GM18858 (cell line): ENCODE measurements at regions not wholly inside any gene's neighbourhood (a gene's known extent, or its start where the extent isn't known, plus 50 kb on each side); places are given as distances from the start of the nearest gene placed in this dataset.

Experiments
- ATAC-seq: cut with Tn5 transposase; IDR thresholded peaks from one replicate; pipeline ENCODE4 v1.9.1; 2021; ENCODE audit not compliant: unreplicated experiment

DNA sequence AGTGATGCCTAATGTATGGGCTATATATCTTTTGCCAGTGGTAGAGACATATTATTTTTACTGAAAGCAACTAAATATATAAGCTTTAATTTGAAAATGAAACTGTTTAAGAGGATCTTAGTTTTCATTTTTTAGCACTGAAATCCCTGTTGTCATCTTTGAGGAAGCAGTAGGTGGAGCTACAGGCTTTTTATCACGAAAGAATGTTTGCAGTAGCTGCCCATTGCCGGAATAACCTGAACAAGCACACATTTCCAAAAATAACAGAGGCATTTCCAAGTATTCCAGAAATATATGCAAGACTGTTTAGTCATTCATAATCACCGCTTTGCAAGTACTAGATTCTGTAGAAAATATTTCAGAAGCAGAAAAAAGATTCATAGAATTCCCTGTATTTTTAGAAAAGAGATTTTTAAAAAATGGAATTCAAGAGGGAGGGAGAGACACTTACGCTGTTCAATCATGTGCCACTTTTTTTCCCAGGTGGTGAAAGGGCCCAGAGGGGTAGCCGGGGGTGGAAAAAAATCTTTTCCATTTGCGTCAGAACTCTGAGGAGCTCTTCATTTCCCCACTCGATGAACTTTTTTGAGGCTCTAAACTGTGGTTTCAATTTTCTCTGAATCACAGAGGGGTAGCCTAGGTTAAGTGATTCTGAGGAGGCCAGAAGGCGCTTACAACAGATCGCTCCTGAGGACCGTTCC is 142.5 kb upstream of the FERMT1 start:
- ATAC-seq: no peak

DNA sequence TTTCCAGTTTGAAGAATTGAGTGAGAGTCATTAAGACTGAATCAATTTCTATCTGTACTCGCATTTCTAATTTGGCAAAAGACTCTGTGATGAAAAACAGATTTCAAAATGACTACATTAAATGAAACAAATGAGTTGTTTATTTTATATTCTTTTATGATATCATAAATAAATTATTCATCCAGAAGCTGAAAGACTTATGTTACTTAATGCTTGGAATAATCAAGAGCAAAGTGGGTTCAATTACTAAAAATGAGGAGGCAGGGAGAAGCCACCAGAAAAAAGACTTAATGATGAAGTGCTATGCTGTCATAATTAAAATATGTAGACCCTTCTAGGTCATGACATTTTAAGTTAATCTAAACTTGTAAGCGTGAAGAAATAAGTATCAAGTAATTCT is 130.6 kb upstream of the FERMT1 start:
- no peak for ATAC-seq

- no peak for ATAC-seq
Measured at GRCh38 chr20:6245436-6245835, 122.6 kb upstream of the FERMT1 start.

DNA sequence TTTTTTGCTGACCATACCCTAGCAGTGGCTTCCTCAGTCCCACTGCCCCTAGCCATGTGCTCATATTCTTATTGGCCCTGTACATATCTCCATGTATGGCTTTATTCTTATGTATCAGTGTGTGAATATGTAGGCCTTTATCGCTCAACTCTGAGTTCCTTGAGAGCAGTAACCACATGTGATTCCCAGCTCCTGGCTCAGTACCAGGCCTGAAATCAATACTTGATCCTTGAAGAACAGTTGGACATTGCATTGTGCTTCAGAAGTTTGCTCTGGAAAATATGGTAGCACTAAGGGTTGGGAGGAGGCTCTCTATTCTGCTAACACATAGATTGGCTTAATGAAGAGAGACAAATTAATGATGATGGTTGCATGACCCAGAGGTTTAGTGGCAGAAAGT is 118.8 kb upstream of the FERMT1 start:
- ATAC-seq: no peak

DNA sequence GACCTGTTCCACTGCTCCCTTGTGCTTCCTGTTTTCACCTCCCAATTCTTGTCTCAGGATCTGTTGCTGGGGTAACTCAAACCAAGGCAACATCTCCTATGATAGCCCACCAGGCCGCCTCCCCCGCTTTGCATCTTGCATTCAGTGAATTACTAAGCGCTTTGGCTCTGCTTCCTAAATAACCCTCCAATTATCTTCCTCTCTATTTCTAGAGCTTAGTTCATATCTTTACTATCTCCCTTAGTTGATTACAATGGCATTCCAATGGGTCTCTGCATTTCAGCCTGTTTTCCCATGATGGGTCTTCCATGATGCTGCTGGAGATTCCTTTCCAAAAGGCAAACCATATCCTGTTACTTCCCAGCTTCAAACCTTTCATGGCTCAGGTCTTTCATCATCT is 117.2 kb upstream of the FERMT1 start:
- no peak for ATAC-seq

GRCh38 chr20:6238421-6238820 is 115.6 kb upstream of the FERMT1 start:
- no peak for ATAC-seq

GRCh38 chr20:6235510-6235909 is 112.7 kb upstream of the FERMT1 start:
- ATAC-seq: no peak

DNA sequence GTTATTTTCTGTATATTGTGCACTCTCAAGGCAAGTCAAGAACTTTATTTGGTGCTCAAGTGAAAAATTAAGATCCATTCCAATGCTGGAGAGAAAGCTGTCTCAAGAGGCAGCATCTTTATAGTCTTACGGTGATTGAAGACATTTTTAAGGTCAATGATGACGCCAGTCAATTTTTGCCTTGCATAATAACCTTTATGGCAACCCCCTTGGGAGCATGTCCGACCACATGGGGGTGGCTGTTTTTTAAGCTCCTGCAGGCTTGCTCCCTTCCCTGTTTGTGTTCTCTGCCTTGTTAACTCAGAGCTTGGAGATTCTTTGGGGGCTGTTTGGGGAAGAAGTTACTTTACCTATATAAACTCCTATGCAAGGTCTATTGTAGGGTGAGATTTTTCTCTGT is 109.6 kb upstream of the FERMT1 start:
- no peak for ATAC-seq

- ATAC-seq: no peak
Measured at GRCh38 chr20:6231556-6231955, 108.7 kb upstream of the FERMT1 start.

DNA sequence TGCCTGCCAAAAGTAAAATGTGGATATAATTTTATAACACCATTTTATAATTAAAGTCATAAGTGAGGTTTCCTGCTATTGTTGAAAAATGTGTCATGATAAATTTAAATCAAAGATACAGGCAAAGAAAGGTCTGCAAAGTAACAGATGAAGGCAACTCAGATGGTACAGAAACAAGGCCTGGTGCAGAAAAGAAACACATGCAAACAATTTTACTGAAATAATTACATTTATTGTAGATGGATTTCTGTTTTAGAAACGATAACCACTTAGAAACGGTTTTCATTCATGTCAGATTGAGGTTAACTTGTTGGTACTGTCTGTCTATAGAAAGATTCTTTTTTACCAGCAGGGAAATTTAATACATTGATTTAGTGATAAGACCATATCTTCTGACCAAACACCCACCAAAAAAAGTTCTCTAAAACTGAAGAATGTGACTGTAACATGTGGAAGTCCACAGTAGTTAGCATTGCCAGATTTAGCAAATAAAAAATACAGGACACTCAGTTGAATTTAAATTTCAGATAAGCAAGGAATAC is 105.5 kb upstream of the FERMT1 start:
- ATAC-seq: no peak

GRCh38 chr20:6213311-6213710 is 90.5 kb upstream of the FERMT1 start:
- no peak for ATAC-seq

- ATAC-seq: no peak
Measured at GRCh38 chr20:6212903-6213302, 90.1 kb upstream of the FERMT1 start.

- ATAC-seq: no peak
Measured at GRCh38 chr20:6209093-6209492, 86.3 kb upstream of the FERMT1 start.

DNA sequence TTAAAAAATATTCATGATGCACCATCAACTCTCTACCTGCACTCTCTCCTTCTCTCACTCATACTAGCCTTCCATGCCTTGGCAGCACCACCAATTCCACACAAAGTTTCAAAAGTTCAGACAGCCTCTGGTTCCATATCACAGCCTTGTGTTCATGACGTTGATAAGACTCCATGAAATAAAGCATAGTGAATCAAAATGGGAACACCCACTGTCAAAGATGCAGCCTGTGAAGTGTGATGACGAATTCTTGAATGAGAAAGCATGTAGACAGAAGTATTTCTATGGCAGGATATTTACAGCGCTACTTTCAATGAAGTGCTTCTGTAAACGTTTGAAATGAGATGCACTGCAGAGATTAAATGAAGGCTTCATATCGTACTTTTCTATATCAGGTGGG is 77.3 kb upstream of the FERMT1 start:
- ATAC-seq: no peak

DNA sequence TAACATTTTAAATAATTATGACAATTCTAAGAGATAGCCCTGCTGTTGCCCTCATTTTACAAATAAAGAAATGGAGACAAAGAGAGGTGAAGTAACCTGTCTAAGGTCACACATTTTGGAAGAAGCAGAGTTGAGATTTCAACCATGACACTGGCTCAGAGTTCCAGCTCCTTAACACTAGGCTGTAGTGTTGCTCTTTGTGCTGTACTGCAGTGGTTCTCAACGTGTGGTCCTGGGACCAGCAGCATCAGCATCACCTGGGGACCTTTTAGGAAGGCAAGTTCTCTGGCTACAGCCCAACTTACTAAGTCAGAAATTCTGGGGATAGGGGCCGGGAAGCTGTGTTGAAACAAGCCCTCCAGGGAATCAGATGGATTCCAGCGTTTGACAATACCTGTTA is 62.4 kb upstream of the FERMT1 start:
- no peak for ATAC-seq

GRCh38 chr20:6184086-6184485 is 61.3 kb upstream of the FERMT1 start:
- ATAC-seq: no peak

DNA sequence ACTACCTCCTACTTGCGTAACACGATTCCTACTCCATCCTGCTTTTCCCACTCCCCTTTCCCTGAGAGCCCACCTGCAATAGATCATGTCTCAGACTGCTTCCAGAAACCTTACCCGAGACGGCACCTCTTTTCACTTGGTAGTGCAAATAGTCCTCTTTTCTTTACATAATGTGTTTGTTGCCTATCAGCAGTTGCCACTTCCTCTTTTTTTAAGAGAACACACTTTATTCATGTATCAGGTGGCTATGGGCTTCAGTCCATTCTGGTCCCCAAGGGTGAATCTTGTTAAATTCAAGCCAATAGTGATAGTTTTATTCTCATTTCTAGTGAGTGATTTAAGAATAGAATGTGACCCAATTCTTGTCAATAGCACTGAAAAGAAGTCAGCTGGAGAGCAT is 57.7 kb upstream of the FERMT1 start:
- no peak for ATAC-seq

DNA sequence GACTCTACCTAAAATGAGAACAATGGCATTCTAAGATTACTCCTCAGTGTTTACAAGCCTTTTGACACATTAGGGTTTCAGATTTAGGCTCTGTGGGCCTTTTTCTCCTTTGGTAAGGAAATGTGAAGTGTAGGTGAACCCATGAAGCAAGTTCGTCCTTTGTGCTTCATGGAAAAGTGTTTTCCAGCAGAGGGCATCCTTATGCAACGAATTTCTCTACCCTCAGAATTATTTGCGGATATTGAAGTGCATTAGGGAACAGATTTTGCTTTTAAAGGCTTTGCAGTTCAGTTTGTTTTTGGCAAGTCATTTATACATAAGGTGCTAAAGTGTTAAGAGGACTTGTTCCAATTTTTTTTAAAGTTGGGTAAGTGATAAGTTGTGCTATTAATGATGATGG is 55.7 kb upstream of the FERMT1 start:
- ATAC-seq: no peak

GRCh38 chr20:6173481-6173880 is 50.7 kb upstream of the FERMT1 start:
- no peak for ATAC-seq
